GM23248 (cell line): ENCODE measurements at regions not wholly inside any gene's neighbourhood (a gene's known extent, or its start where the extent isn't known, plus 50 kb on each side); places are given as distances from the start of the nearest gene placed in this dataset.

Experiments used
- EZH2 ChIP-seq: fragments of 200-600 bp; sonication (generic); IDR thresholded peaks from 2 replicates; pipeline ENCODE4 v1.6.1; 2018; ENCODE audit warnings: antibody characterized with exemption, mild to moderate bottlenecking; ENCODE audit not compliant: insufficient read depth, poor library complexity, severe bottlenecking
- EZH2phosphoT487 ChIP-seq: fragments of 200-600 bp; sonication (generic); IDR thresholded peaks from 2 replicates; pipeline ENCODE4 v1.6.1; 2018; ENCODE audit warnings: antibody characterized with exemption, moderate library complexity, mild to moderate bottlenecking, low read depth; ENCODE audit not compliant: insufficient read depth

DNA sequence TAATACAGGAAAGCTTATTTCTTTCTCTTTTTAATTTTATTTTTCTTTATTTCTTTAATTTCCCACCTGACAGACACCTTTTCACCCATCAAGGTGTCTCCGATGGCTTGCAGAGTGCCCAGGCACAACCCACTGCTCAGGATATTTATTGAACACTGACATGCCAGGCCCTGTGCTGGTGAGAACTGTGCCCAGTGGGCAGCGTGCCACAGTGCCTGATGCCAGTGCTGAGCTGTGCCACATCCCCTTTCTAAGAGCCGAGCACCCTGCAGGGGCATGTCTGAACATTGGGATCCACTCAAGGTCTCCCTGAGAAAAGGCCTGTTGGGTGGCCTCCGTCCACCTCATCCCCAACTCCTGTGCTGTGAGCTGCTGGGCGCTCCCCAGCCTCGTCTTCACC lies 158.6 kb upstream of the RAB6C start:
- no peak for TF ChIP-seq EZH2
- no peak for TF ChIP-seq EZH2phosphoT487
